ENCODE measurements at regions not wholly inside any gene's neighbourhood (a gene's known extent, or its start where the extent isn't known, plus 50 kb on each side); places are given as distances from the start of the nearest gene placed in this dataset.

DNA sequence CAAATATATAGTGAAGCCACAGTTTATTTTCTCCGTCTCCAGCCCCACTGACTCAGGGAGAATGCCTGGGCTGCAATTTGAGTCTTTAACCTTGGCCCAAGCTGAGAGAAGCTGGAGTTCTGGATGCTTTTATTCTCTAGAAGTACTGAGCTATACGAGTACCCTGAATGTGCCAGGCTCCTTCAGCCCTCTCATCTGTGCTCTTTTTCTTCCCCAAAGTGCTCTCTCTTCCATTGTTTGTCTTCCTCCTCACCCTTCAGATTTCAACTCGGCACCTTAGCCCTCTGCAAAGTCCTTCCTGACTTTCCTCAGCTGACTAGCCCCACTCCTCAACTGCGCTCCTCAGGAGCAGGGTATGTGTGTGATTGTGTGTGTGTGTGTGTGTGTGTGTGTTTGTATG, 75.6 kb upstream of the AGBL1 start:
- TF ChIP-seq, protein P1, sequence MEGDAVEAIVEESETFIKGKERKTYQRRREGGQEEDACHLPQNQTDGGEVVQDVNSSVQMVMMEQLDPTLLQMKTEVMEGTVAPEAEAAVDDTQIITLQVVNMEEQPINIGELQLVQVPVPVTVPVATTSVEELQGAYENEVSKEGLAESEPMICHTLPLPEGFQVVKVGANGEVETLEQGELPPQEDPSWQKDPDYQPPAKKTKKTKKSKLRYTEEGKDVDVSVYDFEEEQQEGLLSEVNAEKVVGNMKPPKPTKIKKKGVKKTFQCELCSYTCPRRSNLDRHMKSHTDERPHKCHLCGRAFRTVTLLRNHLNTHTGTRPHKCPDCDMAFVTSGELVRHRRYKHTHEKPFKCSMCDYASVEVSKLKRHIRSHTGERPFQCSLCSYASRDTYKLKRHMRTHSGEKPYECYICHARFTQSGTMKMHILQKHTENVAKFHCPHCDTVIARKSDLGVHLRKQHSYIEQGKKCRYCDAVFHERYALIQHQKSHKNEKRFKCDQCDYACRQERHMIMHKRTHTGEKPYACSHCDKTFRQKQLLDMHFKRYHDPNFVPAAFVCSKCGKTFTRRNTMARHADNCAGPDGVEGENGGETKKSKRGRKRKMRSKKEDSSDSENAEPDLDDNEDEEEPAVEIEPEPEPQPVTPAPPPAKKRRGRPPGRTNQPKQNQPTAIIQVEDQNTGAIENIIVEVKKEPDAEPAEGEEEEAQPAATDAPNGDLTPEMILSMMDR (IDR thresholded peaks at IDR 0.05) = no peak
- no peak for TF ChIP-seq POLR2A (IDR thresholded peaks at IDR 0.05)
